ENCODE measurements at regions not wholly inside any gene's neighbourhood (a gene's known extent, or its start where the extent isn't known, plus 50 kb on each side); places are given as distances from the start of the nearest gene placed in this dataset.
"Not testable (repeated sequence)": the region's sequence is repeated elsewhere in the genome, so short reads cannot be mapped to it uniquely, and the experiment has no call there.

DNA sequence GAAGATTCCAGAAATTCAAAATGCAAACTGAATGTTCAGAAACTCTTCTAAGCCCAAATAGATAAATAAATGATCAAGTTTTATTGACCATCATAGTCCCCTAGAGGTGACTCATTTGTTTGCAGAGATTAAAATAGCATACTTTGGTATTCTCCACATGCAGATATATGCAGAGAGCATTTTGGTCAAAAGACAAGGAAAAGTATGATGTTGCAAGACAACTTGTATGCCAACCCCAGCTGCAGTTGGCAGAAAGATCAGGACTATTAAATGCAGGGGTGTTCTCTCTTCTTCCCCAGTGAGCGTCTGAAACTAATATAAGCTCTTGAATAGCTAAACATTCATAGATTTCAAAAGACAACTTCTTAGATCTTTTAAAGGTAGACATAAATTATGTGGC, 404.9 kb downstream of the LTN1 start:
- peaks cover 12% of the 10 kb centered on the region for H3K4me1 Mint-ChIP-seq (ENCODE audit: low read depth, unreplicated experiment)
- TF ChIP-seq, protein P1, sequence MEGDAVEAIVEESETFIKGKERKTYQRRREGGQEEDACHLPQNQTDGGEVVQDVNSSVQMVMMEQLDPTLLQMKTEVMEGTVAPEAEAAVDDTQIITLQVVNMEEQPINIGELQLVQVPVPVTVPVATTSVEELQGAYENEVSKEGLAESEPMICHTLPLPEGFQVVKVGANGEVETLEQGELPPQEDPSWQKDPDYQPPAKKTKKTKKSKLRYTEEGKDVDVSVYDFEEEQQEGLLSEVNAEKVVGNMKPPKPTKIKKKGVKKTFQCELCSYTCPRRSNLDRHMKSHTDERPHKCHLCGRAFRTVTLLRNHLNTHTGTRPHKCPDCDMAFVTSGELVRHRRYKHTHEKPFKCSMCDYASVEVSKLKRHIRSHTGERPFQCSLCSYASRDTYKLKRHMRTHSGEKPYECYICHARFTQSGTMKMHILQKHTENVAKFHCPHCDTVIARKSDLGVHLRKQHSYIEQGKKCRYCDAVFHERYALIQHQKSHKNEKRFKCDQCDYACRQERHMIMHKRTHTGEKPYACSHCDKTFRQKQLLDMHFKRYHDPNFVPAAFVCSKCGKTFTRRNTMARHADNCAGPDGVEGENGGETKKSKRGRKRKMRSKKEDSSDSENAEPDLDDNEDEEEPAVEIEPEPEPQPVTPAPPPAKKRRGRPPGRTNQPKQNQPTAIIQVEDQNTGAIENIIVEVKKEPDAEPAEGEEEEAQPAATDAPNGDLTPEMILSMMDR (IDR thresholded peaks at IDR 0.05; ENCODE audit: unreplicated experiment) = no peak
- no peaks in the 10 kb centered on the region for H3K36me3 Mint-ChIP-seq (ENCODE audit: insufficient read depth, unreplicated experiment)
- peaks cover 2% of the 10 kb centered on the region for H3K9me3 Mint-ChIP-seq (ENCODE audit: low read depth, unreplicated experiment)
- CTCF ChIA-PET = no interaction called here
- intact Hi-C loops (cut with micrococcal nuclease; ENCODE audit: unreplicated experiment) = no loop called here
- no peak overlapping the region for H3K4me3 Mint-ChIP-seq (ENCODE audit: low read depth, unreplicated experiment)
- BruUV-seq (replicated peaks) = no TSS peak
- H3K27me3 Mint-ChIP-seq (ENCODE audit: unreplicated experiment) = no peaks in the 10 kb centered on the region
- H3K27ac Mint-ChIP-seq (ENCODE audit: unreplicated experiment) = no peak overlapping the region
- no peak for DNase-seq

DNA sequence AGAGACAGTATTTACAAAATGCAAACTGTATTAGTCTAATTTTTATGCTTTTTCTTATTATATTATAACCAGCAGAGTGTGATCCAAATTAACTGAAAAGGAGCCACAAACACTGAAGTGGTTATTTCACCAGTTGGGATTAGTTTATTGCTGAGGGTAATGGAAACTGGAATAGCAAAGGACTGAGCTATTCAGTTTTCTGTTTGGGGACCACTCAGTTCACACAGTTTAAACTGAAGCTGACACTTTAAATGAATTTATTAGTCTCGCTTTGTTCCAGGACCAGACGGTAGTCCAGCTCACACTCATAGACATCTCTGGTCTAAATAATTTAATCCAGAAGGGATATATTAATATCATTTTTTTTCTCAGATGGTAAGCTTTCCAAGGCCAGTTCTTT, 410.7 kb downstream of the LTN1 start:
- no peaks in the 10 kb centered on the region for H3K4me1 Mint-ChIP-seq (ENCODE audit: low read depth, unreplicated experiment)
- no peaks in the 10 kb centered on the region for H3K36me3 Mint-ChIP-seq (ENCODE audit: insufficient read depth, unreplicated experiment)
- no peak overlapping the region for H3K4me3 Mint-ChIP-seq (ENCODE audit: low read depth, unreplicated experiment)
- DNase-seq = no peak
- CTCF ChIA-PET = no interaction called here
- no peaks in the 10 kb centered on the region for H3K27me3 Mint-ChIP-seq (ENCODE audit: unreplicated experiment)
- H3K27ac Mint-ChIP-seq (ENCODE audit: unreplicated experiment) = no peak overlapping the region
- BruUV-seq (replicated peaks) = no TSS peak
- TF ChIP-seq, protein P1 (IDR thresholded peaks at IDR 0.05; ENCODE audit: unreplicated experiment) = no peak
- intact Hi-C loops (cut with micrococcal nuclease; ENCODE audit: unreplicated experiment) = no loop called here
- H3K9me3 Mint-ChIP-seq (ENCODE audit: low read depth, unreplicated experiment) = peaks cover 2% of the 10 kb centered on the region

DNA sequence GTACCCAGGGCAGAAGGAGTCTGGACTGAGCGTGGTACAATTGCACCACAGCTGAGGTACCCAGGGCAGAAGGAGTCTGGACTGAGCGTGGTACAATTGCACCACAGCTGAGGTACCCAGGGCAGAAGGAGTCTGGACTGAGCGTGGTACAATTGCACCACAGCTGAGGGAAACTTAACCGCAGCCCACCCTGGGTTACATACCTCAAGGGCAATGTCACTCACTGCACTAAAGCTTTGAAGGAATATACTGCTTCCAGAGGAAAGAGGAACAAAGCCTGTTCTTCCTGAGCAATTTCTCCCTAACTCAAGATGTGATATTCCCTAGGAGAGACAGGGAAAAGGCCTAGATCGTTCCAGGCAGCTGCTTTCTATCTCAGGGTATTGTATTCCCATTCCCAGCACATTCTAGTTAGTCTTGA, 411.4 kb downstream of the LTN1 start:
- intact Hi-C loops (cut with micrococcal nuclease; ENCODE audit: unreplicated experiment); H3K9me3 Mint-ChIP-seq (ENCODE audit: low read depth, unreplicated experiment): not testable (repeated sequence)

DNA sequence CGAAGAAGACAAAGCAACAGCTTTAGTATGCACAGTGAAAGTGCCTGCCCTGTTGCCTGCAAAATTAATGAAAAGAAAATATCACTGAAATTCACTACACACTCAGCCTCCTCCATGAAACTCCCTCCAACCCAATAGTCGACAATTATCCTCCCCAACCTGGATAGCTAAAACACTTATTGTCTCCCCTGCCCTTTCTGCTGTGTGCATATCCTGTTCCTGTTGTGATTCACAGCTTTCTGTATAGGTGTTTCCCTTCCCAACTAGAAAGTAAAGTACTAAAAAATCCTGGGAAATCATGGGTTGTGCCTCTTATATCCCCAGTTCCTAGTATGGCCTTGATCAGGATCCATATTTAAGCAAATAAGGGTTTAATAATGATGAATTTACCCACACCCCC, 412.1 kb downstream of the LTN1 start:
- Mint-ChIP-seq H3K36me3 (ENCODE audit: insufficient read depth, unreplicated experiment) (no peaks in the 10 kb centered on the region), H3K27me3 (ENCODE audit: unreplicated experiment) (no peaks in the 10 kb centered on the region), H3K27ac (ENCODE audit: unreplicated experiment) (no peak overlapping the region), H3K9me3 (ENCODE audit: low read depth, unreplicated experiment) (peaks cover 2% of the 10 kb centered on the region), H3K4me3 (ENCODE audit: low read depth, unreplicated experiment) (no peak overlapping the region), H3K4me1 (ENCODE audit: low read depth, unreplicated experiment) (no peaks in the 10 kb centered on the region)
- DNase-seq = no peak
- intact Hi-C loops (cut with micrococcal nuclease; ENCODE audit: unreplicated experiment) = no loop called here
- BruUV-seq (replicated peaks) = no TSS peak
- CTCF ChIA-PET = interaction anchor here (0.7 kb wide), 1 partner anchor 593 kb away, joined by 15 read pairs; no protein-coding TSS in a partner anchor
- TF ChIP-seq, protein P1 (IDR thresholded peaks at IDR 0.05; ENCODE audit: unreplicated experiment) = no peak

More for the DNA sequence above, 411.4 kb downstream of the LTN1 start:
- H3K4me1 Mint-ChIP-seq (ENCODE audit: low read depth, unreplicated experiment); DNase-seq; H3K27ac Mint-ChIP-seq (ENCODE audit: unreplicated experiment); CTCF ChIA-PET; BruUV-seq (replicated peaks); H3K4me3 Mint-ChIP-seq (ENCODE audit: low read depth, unreplicated experiment); H3K36me3 Mint-ChIP-seq (ENCODE audit: insufficient read depth, unreplicated experiment); H3K27me3 Mint-ChIP-seq (ENCODE audit: unreplicated experiment): not testable (repeated sequence)

DNA sequence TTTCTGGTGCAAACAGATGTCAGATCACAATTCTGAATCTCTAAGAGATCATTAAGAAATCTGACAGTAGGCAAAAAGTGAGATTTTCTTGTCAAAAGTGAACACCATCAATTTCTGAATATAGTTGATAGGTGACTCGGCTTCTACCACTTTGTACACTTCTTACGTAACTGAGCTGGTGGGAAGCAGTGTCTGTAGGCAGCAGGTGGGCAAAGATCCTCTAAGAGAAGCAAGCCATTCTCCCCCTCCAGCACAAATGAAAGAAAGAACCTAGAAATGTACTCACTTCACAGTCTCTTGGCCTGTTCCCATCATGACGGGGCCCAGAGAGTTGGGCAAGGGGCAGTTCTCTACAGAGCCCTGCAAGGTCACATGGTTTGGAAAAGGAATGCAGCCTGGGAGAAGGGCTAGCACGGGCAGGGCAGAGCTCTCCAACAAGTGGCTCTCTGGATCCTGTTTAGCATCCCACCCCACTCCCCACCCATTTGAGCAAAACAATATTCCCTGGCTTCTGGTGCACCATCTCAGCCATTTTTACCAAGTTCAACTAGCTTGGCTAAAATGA, 412.6 kb downstream of the LTN1 start:
- BruUV-seq (replicated peaks) = no TSS peak
- no peak for DNase-seq
- TF ChIP-seq, protein P1 (IDR thresholded peaks at IDR 0.05; ENCODE audit: unreplicated experiment) = no peak
- no peaks in the 10 kb centered on the region for H3K27me3 Mint-ChIP-seq (ENCODE audit: unreplicated experiment)
- no peaks in the 10 kb centered on the region for H3K4me1 Mint-ChIP-seq (ENCODE audit: low read depth, unreplicated experiment)
- H3K9me3 Mint-ChIP-seq (ENCODE audit: low read depth, unreplicated experiment) = no peaks in the 10 kb centered on the region
- no peaks in the 10 kb centered on the region for H3K36me3 Mint-ChIP-seq (ENCODE audit: insufficient read depth, unreplicated experiment)
- no peak overlapping the region for H3K27ac Mint-ChIP-seq (ENCODE audit: unreplicated experiment)
- intact Hi-C loops (cut with micrococcal nuclease; ENCODE audit: unreplicated experiment) = no loop called here
- CTCF ChIA-PET = interaction anchor here (0.7 kb wide), 1 partner anchor 592 kb away, joined by 15 read pairs; no protein-coding TSS in a partner anchor
- no peak overlapping the region for H3K4me3 Mint-ChIP-seq (ENCODE audit: low read depth, unreplicated experiment)
